Keratinocyte (primary cell): ENCODE measurements at regions not wholly inside any gene's neighbourhood (a gene's known extent, or its start where the extent isn't known, plus 50 kb on each side); places are given as distances from the start of the nearest gene placed in this dataset.

Experiments
- DNase-seq: peaks from one replicate; pipeline ENCODE4 v3.0.0-alpha.2; 2011; ENCODE audit warnings: low read depth, missing footprints, low spot score
- FAIRE-seq: peaks from 2 replicates; lab custom pipeline; 2011; peaks lifted over from hg19 to GRCh38; lab: Jason Lieb, UNC
- H2AFZ ChIP-seq: 2 replicates; pipeline ENCODE4 v1.6.0; 2012; ENCODE audit warnings: low read length, control low read depth, inconsistent platforms; ENCODE audit not compliant: control insufficient read depth
- H3K27ac ChIP-seq: 2 replicates; pipeline ENCODE4 v1.5.1; 2011; ENCODE audit warnings: low read length; ENCODE audit not compliant: control insufficient read depth, insufficient read depth
- H3K27me3 ChIP-seq: 3 replicates; pipeline ENCODE4 v1.6.0; 2011; ENCODE audit warnings: low read length; ENCODE audit not compliant: control insufficient read depth, insufficient read depth; ENCODE audit errors: extremely low read depth
- H3K36me3 ChIP-seq, 2 experiments: 2 replicates in 1 of 2; 3 replicates in 1 of 2; pipeline ENCODE4 v1.5.1; 2011; ENCODE audit warnings: low read length in 2 of 2, mild to moderate bottlenecking in 1 of 2; ENCODE audit not compliant: control insufficient read depth in 2 of 2, insufficient read depth in 2 of 2; ENCODE audit errors: extremely low read depth in 1 of 2
- H3K4me1 ChIP-seq: 3 replicates; pipeline ENCODE4 v1.5.1; 2011; ENCODE audit warnings: low read length; ENCODE audit not compliant: control insufficient read depth, insufficient read depth; ENCODE audit errors: extremely low read depth
- H3K4me2 ChIP-seq: 3 replicates; pipeline ENCODE4 v1.6.0; 2011; ENCODE audit warnings: low read depth, low read length; ENCODE audit not compliant: control insufficient read depth, insufficient read depth; ENCODE audit errors: extremely low read depth
- H3K4me3 ChIP-seq, 3 experiments: fragments of 200-600 bp in 1 of 3; sonication (generic) in 1 of 3; 2 replicates in 2 of 3; 3 replicates in 1 of 3; pipeline ENCODE4 v1.5.1; 2011 to 2016; ENCODE audit warnings: low read length in 3 of 3, mild to moderate bottlenecking in 3 of 3, control low read depth in 2 of 3, inconsistent platforms in 1 of 3, low read depth in 1 of 3, mixed read lengths in 1 of 3, mixed run types in 1 of 3, moderate library complexity in 1 of 3; ENCODE audit not compliant: control insufficient read depth in 2 of 3, insufficient read depth in 2 of 3; ENCODE audit errors: extremely low read depth in 1 of 3
- H3K79me2 ChIP-seq: 2 replicates; pipeline ENCODE4 v1.6.0; 2012; ENCODE audit warnings: low read length; ENCODE audit not compliant: control insufficient read depth, insufficient read depth
- H3K9ac ChIP-seq: 3 replicates; pipeline ENCODE4 v1.6.0; 2011; ENCODE audit warnings: low read length; ENCODE audit not compliant: control insufficient read depth, insufficient read depth; ENCODE audit errors: extremely low read depth
- H3K9me1 ChIP-seq: 3 replicates; pipeline ENCODE4 v1.6.0; 2011; ENCODE audit warnings: low read length; ENCODE audit not compliant: control insufficient read depth, insufficient read depth; ENCODE audit errors: extremely low read depth
- H3K9me3 ChIP-seq: 2 replicates; pipeline ENCODE4 v1.5.1; 2012; ENCODE audit warnings: low read depth, low read length; ENCODE audit not compliant: control insufficient read depth
- H4K20me1 ChIP-seq: 3 replicates; pipeline ENCODE4 v1.6.0; 2011; ENCODE audit warnings: low read length; ENCODE audit not compliant: control insufficient read depth, insufficient read depth; ENCODE audit errors: extremely low read depth
- EZH2 ChIP-seq: IDR thresholded peaks from one replicate; pipeline ENCODE4 v1.6.1; 2012; ENCODE audit warnings: inconsistent platforms, mild to moderate bottlenecking, low read length, moderate library complexity
- dilution Hi-C: fragments of 300-500 bp; cut with MboI; formaldehyde crosslinking; loops from one replicate; pipeline ENCODE4 v1.7.0; 2020; ENCODE audit warnings: low sequenced_read_pairs; ENCODE audit not compliant: extremely low pct_ligation_motif_present
- TF ChIP-seq, protein P1 (sequence below), 3 experiments: IDR thresholded peaks in 1 of 3; conservative IDR thresholded peaks in 1 of 3; optimal IDR thresholded peaks in 1 of 3; 2 replicates in 2 of 3; 3 replicates in 1 of 3; pipeline versions ENCODE3 to v1.5.1; 2011; ENCODE audit warnings: low read length in 3 of 3, mild to moderate bottlenecking in 3 of 3, moderate library complexity in 2 of 3, control low read depth in 1 of 3, inconsistent platforms in 1 of 3; ENCODE audit not compliant: insufficient read depth in 2 of 3; ENCODE audit errors: extremely low read depth in 1 of 3

DNA sequence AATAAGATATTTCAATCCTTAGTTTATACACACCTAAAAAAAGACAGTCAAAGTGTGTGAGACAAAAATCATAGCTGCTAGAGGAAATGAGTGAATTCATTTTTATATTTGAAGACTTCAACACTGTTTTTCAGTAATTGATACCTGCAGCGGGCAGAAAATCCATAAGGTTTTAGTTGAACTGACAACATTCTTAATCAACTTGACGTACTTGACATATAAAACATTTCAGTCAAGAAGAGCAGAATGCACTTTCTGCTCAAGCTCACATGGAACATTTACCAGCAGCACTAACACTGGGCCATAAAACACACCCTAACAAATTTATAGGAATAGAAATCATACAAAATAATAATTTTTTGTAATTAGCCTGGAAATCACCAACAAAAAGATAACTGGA is 959.6 kb upstream of the SOX11 start:
- Histone ChIP-seq H3K27ac (no peak overlapping the region), H3K4me2 (no peak overlapping the region), H2AFZ (no peak overlapping the region), H3K27me3 (no peaks in the 10 kb centered on the region), H3K4me3 (no peak overlapping the region), H3K36me3 (no peaks in the 10 kb centered on the region), H3K4me1 (no peaks in the 10 kb centered on the region), H3K9ac (no peak overlapping the region), H3K9me1 (no peaks in the 10 kb centered on the region), H4K20me1 (no peaks in the 10 kb centered on the region), H3K9me3 (no peaks in the 10 kb centered on the region), H3K79me2 (no peaks in the 10 kb centered on the region)
- FAIRE-seq (no peak), DNase-seq (no peak)
- TF ChIP-seq, protein P1, sequence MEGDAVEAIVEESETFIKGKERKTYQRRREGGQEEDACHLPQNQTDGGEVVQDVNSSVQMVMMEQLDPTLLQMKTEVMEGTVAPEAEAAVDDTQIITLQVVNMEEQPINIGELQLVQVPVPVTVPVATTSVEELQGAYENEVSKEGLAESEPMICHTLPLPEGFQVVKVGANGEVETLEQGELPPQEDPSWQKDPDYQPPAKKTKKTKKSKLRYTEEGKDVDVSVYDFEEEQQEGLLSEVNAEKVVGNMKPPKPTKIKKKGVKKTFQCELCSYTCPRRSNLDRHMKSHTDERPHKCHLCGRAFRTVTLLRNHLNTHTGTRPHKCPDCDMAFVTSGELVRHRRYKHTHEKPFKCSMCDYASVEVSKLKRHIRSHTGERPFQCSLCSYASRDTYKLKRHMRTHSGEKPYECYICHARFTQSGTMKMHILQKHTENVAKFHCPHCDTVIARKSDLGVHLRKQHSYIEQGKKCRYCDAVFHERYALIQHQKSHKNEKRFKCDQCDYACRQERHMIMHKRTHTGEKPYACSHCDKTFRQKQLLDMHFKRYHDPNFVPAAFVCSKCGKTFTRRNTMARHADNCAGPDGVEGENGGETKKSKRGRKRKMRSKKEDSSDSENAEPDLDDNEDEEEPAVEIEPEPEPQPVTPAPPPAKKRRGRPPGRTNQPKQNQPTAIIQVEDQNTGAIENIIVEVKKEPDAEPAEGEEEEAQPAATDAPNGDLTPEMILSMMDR (optimal IDR thresholded peaks at IDR 0.05 in 1 of 3, IDR thresholded peaks at IDR 0.05 in 1 of 3, conservative IDR thresholded peaks at IDR 0.05 in 1 of 3; ENCODE audit: extremely low read depth in 1 of 3, insufficient read depth in 2 of 3, low read length in 3 of 3) = no peak
- TF ChIP-seq EZH2 = no peak
- dilution Hi-C loops = no loop called here

DNA sequence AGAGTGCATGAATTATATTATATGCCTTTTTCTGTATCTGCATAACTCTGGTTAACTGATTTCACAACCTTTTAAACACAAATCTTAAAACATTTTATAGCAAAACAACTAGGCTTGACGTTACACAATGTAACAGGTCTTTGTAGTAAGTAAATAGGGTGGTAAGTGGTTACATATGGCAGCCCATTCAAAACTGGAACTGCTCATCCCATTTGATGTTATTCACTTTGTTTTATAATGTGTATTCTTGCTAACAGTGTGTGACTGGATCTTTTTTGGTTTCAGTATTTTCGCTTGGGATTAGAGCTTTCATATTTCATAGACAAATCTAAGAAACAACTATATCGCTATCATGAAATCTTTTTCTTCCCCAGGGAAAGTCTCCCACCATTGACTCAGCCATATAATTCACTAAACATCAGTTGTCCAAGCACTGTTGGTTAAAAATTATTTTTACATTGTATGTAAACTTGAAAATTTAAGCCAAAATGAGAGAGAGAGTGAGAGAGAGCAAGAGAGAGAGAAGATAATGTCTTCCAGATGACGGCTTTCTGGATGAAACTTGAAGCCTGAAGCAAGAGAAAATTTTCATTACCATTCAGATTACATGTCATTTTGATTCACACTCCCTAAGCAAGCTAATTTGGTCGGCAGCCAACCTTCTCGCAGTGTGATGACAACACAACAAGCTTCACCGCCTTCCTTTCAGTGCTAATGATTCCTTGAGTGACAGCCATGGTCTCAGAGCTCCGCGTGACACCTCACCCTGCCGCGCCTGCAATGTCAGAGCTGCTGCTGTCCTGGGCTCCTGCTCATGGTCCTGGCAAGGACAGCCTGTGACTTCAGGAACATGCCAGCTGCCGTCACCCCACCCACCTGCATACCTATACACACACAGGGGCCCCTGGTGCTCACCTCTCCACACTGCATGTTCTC is 946.9 kb upstream of the SOX11 start:
- H3K27ac ChIP-seq = no peak overlapping the region

More for the DNA sequence above, 946.9 kb upstream of the SOX11 start:
- Histone ChIP-seq H2AFZ (no peak overlapping the region), H3K9me1 (no peaks in the 10 kb centered on the region), H3K36me3 (no peaks in the 10 kb centered on the region), H3K4me1 (no peaks in the 10 kb centered on the region), H3K9ac (no peak overlapping the region), H3K79me2 (no peaks in the 10 kb centered on the region), H4K20me1 (no peaks in the 10 kb centered on the region), H3K9me3 (no peaks in the 10 kb centered on the region), H3K27me3 (no peaks in the 10 kb centered on the region), H3K4me3 (no peak overlapping the region), H3K4me2 (no peak overlapping the region)
- TF ChIP-seq EZH2 = no peak
- TF ChIP-seq, protein P1 (optimal IDR thresholded peaks at IDR 0.05 in 1 of 3, IDR thresholded peaks at IDR 0.05 in 1 of 3, conservative IDR thresholded peaks at IDR 0.05 in 1 of 3; ENCODE audit: extremely low read depth in 1 of 3, insufficient read depth in 2 of 3, low read length in 3 of 3) = no peak
- no peak for DNase-seq
- dilution Hi-C loops = no loop called here
- no peak for FAIRE-seq
